Small intestine (tissue), 7 donors: ENCODE measurements at regions not wholly inside any gene's neighbourhood (a gene's known extent, or its start where the extent isn't known, plus 50 kb on each side); places are given as distances from the start of the nearest gene placed in this dataset.

Experiments
- DNase-seq, 2 donors: peaks; one replicate each; pipeline versions ENCODE4 v3.0.0 to v3.0.0-alpha.2; 2013
- FAIRE-seq: peaks from 2 replicates; lab custom pipeline; 2012; peaks lifted over from hg19 to GRCh38; lab: Jason Lieb, UNC
- H3K27ac ChIP-seq, 3 donors: one replicate each; pipeline ENCODE4 v1.5.1; 2013; ENCODE audit warnings: low read length in 2 of 3, mild to moderate bottlenecking in 2 of 3, control low read depth in 1 of 3, inconsistent platforms in 1 of 3, low read depth in 1 of 3, moderate library complexity in 1 of 3
- H3K27me3 ChIP-seq, 3 donors: one replicate each; pipeline ENCODE4 v1.6.1; 2013; ENCODE audit warnings: low read length in 3 of 3, inconsistent platforms in 1 of 3; ENCODE audit not compliant: control insufficient read depth in 3 of 3, insufficient read depth in 3 of 3
- H3K36me3 ChIP-seq, 3 donors: one replicate each; pipeline ENCODE4 v1.6.1; 2013; ENCODE audit warnings: low read length in 3 of 3, inconsistent platforms in 1 of 3, low read depth in 1 of 3, mild to moderate bottlenecking in 1 of 3, moderate library complexity in 1 of 3; ENCODE audit not compliant: control insufficient read depth in 3 of 3, insufficient read depth in 2 of 3
- H3K4me1 ChIP-seq, 3 donors: one replicate each; pipeline ENCODE4 v1.6.1; 2013; ENCODE audit warnings: low read length in 2 of 3, inconsistent platforms in 1 of 3, low read depth in 1 of 3, mild to moderate bottlenecking in 1 of 3, moderate library complexity in 1 of 3; ENCODE audit not compliant: control insufficient read depth in 3 of 3, insufficient read depth in 2 of 3
- H3K4me3 ChIP-seq, 3 donors: one replicate each; pipeline ENCODE4 v1.5.1; 2013; ENCODE audit warnings: low read length in 3 of 3, control low read depth in 1 of 3, inconsistent platforms in 1 of 3, low read depth in 1 of 3, mild to moderate bottlenecking in 1 of 3, moderate library complexity in 1 of 3
- H3K9me3 ChIP-seq, 2 donors: one replicate each; pipeline ENCODE4 v1.6.1; 2013; ENCODE audit warnings: low read depth in 1 of 2, low read length in 1 of 2; ENCODE audit not compliant: control insufficient read depth in 2 of 2, insufficient read depth in 1 of 2
- WGBS, 3 donors: extraction: QIAGEN DNeasy Blood & Tissue Kit; methylation state at CpG; one replicate each; pipeline ENCODE4 v1.1.7; 2013; 5-methylcytosine and 5-hydroxymethylcytosine counted together
- donor health status: healthy with polysubstance abuse.
- donor health status: control.
- donor health status: control.
- donor health status: Bipolar disorder and iron deficiency.
- donor health status: healthy.

DNA sequence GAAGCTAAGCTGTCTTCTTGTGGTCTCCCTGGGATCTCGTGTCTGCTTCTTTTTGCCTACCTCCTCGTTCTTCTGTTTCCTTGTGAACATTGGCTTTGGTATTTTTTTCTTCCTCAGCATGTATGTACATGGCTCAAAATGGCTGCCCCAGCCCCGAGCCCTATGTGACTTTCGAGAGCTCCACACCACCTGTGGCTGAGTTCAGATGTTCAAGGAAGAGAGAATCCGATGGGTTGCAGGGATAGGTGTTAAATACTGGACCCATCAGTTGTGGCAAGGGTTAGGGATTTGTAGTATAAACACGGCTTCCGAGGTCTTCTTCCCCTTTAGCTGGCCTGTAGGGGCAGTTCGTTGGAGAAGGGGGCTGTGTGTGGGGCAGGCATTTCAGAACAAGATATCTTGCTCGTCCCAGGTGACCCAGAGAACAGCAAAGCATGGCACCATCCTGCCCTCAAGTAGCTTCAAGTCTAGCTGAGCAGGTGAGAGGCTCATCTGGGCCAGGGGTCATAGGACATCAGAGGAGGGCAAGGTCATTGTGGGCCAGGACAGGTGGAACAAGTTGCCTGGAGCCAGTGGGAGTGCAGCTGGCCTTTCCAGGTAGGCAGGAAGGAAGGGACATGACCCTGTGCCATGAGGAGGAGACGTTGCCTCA is 57.2 kb upstream of the COMTD1 start:
- FAIRE-seq = no peak
- WGBS, 3 donors = 92 to 95% (median 92%) methylated on average over 10 of the region's 10 CpGs

GRCh38 chr10:75291805-75292204 is 56.0 kb upstream of the COMTD1 start:
- Histone ChIP-seq H3K4me1 (peaks cover 0 to 15% (median 0%) of the 10 kb centered on the region in 3 donors), H3K27me3 (peaks cover 0 to 9% (median 0%) of the 10 kb centered on the region in 3 donors), H3K4me3 (no peak overlapping the region), H3K27ac (no peak overlapping the region), H3K36me3 (no peaks in the 10 kb centered on the region), H3K9me3 (peaks cover 0 to 7% of the 10 kb centered on the region in 2 donors)
- 61 to 67% (median 63%) methylated on average over 1 of the region's 1 CpG for WGBS, 3 donors
- DNase-seq = no peak
- FAIRE-seq = no peak

More for the DNA sequence above, 57.2 kb upstream of the COMTD1 start:
- DNase-seq = no peak
- Histone ChIP-seq H3K36me3 (no peaks in the 10 kb centered on the region), H3K4me3 (no peak overlapping the region), H3K9me3 (peaks cover 0 to 7% of the 10 kb centered on the region in 2 donors), H3K4me1 (peaks cover 0 to 15% (median 0%) of the 10 kb centered on the region in 3 donors), H3K27me3 (peaks cover 0 to 9% (median 0%) of the 10 kb centered on the region in 3 donors), H3K27ac (no peak overlapping the region)

- WGBS, 3 donors = 69 to 84% (median 83%) methylated on average over 6 of the region's 6 CpGs
- H3K27me3 ChIP-seq = peaks cover 0 to 5% (median 0%) of the 10 kb centered on the region in 3 donors
- no peak overlapping the region for H3K27ac ChIP-seq
- H3K4me1 ChIP-seq = peaks cover 0 to 12% (median 0%) of the 10 kb centered on the region in 3 donors
- H3K4me3 ChIP-seq = no peak overlapping the region
- FAIRE-seq = no peak
- H3K9me3 ChIP-seq = peaks cover 0 to 7% of the 10 kb centered on the region in 2 donors
- H3K36me3 ChIP-seq = no peaks in the 10 kb centered on the region
- DNase-seq = no peak
Observed at GRCh38 chr10:75288140-75288711, 52.5 kb upstream of the COMTD1 start.

- DNase-seq (no peak), FAIRE-seq (no peak)
- Histone ChIP-seq H3K27me3 (peaks cover 0 to 2% (median 0%) of the 10 kb centered on the region in 3 donors), H3K36me3 (no peaks in the 10 kb centered on the region), H3K4me3 (no peak overlapping the region), H3K9me3 (peaks cover 0 to 3% of the 10 kb centered on the region in 2 donors), H3K4me1 (peaks cover 0 to 16% (median 0%) of the 10 kb centered on the region in 3 donors), H3K27ac (no peak overlapping the region)
- WGBS, 3 donors = 88 to 93% (median 89%) methylated on average over 4 of the region's 4 CpGs
Observed at GRCh38 chr10:75287697-75288096, 51.9 kb upstream of the COMTD1 start.

- H3K4me1 ChIP-seq = peaks cover 0 to 16% (median 0%) of the 10 kb centered on the region in 3 donors
- no peak overlapping the region for H3K27ac ChIP-seq
- peaks cover 0 to 3% of the 10 kb centered on the region in 2 donors for H3K9me3 ChIP-seq
- whole genome bisulfite sequencing, 3 donors = 85 to 91% (median 91%) methylated on average over 2 of the region's 2 CpGs
- no peaks in the 10 kb centered on the region for H3K36me3 ChIP-seq
- H3K4me3 ChIP-seq = no peak overlapping the region
- FAIRE-seq (no peak), DNase-seq (no peak)
- peaks cover 0 to 2% (median 0%) of the 10 kb centered on the region in 3 donors for H3K27me3 ChIP-seq
Observed at GRCh38 chr10:75286901-75287300, 51.1 kb upstream of the COMTD1 start.
